Ectodermal cell (in vitro differentiated cells): ENCODE measurements at regions not wholly inside any gene's neighbourhood (a gene's known extent, or its start where the extent isn't known, plus 50 kb on each side); places are given as distances from the start of the nearest gene placed in this dataset.

Experiments
- H3K27ac ChIP-seq: 2 replicates; pipeline ENCODE4 v1.7.0; 2013; ENCODE audit warnings: mild to moderate bottlenecking, low read depth, low read length; ENCODE audit not compliant: insufficient read depth, poor library complexity, severe bottlenecking
- H3K27me3 ChIP-seq: 2 replicates; pipeline ENCODE4 v1.7.0; 2013; ENCODE audit warnings: mild to moderate bottlenecking, low read length; ENCODE audit not compliant: insufficient read depth, control insufficient read depth, poor library complexity, severe bottlenecking
- H3K36me3 ChIP-seq: one replicate; pipeline ENCODE4 v1.7.0; 2013; ENCODE audit warnings: low read length; ENCODE audit not compliant: control insufficient read depth, insufficient read depth
- H3K4me1 ChIP-seq: one replicate; pipeline ENCODE4 v1.7.0; 2013; ENCODE audit warnings: low read length; ENCODE audit not compliant: control insufficient read depth, insufficient read depth
- H3K4me3 ChIP-seq: 2 replicates; pipeline ENCODE4 v1.7.0; 2013; ENCODE audit warnings: low read depth, low read length, control low read depth; ENCODE audit not compliant: insufficient read depth
- H3K9me3 ChIP-seq: 2 replicates; pipeline ENCODE4 v1.7.0; 2013; ENCODE audit warnings: mild to moderate bottlenecking, low read length, moderate library complexity; ENCODE audit not compliant: control insufficient read depth
- WGBS, 2 experiments: methylation state at CpG; one replicate each; pipeline ENCODE4 v1.1.7; 2013; ENCODE audit warnings: missing lambda C conversion rate in 2 of 2; 5-methylcytosine and 5-hydroxymethylcytosine counted together

DNA sequence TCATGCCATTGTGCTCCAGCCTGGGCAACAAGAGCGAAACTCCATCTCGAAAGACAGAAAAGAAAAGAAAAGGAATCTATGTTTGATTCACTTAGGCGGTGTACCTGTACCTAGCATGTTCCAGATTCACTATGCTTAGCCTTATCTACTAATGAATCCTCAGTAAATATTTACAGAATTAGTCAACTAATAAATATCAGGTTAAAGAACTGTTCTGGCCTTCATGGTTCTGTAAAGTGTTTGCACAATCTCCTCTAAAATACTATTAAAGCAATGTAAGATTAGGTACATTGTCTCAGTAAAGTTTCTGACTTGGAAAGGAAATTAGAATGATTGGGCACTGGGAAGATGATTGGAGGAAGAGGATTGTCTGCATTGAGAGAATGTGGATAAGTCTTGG, 2770.4 kb downstream of the PCDH9 start:
- no peaks in the 10 kb centered on the region for H3K27me3 ChIP-seq
- H3K36me3 ChIP-seq = no peaks in the 10 kb centered on the region
- H3K4me1 ChIP-seq = no peaks in the 10 kb centered on the region
- no peaks in the 10 kb centered on the region for H3K9me3 ChIP-seq
- H3K4me3 ChIP-seq = no peak overlapping the region
- WGBS, 2 experiments = 97 to 99% methylated on average over 3 of the region's 3 CpGs
- no peak overlapping the region for H3K27ac ChIP-seq

DNA sequence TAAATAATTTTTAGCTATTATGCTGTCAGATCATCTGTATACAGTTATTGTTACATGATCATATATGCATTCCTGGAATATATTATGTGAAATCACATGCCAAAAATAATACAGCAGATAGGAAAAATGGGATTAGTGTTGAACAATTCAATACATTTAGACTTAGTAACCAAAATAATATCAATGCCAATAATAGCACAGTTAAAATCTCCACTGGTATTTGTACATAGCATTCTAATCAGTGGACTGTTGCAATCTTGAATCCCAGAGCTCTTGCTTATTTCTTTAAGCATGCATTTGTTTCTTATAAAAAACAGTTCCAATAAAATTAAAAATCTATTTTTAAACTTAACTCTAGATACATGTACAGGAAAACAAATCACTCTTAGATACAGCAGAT, 2772.2 kb downstream of the PCDH9 start:
- Histone ChIP-seq H3K9me3 (no peaks in the 10 kb centered on the region), H3K27me3 (no peaks in the 10 kb centered on the region), H3K4me3 (no peak overlapping the region), H3K4me1 (no peaks in the 10 kb centered on the region), H3K36me3 (no peaks in the 10 kb centered on the region), H3K27ac (no peak overlapping the region)

GRCh38 chr13:64455124-64455523, 2775.0 kb downstream of the PCDH9 start:
- Histone ChIP-seq H3K9me3 (no peaks in the 10 kb centered on the region), H3K4me1 (no peaks in the 10 kb centered on the region), H3K36me3 (no peaks in the 10 kb centered on the region), H3K27ac (no peak overlapping the region), H3K27me3 (no peaks in the 10 kb centered on the region), H3K4me3 (no peak overlapping the region)
- WGBS, 2 experiments = 91 to 100% methylated on average over 1 to 2 of the region's 2 CpGs

DNA sequence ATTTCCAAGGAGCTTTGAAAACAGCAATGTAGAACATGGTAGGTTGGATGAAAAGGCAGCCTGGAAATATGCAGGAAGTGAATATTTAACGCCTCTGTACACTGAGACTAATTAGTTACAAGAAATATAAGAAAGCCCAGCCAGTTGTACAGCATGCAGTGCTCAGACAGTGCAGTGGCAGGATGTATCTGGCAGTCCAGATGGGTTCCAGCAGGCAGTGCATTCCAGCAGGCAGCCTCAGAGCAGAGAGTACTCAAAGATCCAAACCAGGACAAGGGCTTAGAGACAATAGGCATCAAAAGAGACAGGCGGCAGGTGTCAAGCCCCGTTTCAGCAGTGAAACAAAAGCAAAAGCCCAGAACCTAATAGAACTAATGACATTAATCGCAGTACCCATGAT, 2776.3 kb downstream of the PCDH9 start:
- Histone ChIP-seq H3K27me3 (no peaks in the 10 kb centered on the region), H3K4me3 (no peak overlapping the region), H3K4me1 (no peaks in the 10 kb centered on the region), H3K36me3 (no peaks in the 10 kb centered on the region), H3K27ac (no peak overlapping the region), H3K9me3 (no peaks in the 10 kb centered on the region)
- 73 to 76% methylated on average over 4 of the region's 4 CpGs for WGBS, 2 experiments

DNA sequence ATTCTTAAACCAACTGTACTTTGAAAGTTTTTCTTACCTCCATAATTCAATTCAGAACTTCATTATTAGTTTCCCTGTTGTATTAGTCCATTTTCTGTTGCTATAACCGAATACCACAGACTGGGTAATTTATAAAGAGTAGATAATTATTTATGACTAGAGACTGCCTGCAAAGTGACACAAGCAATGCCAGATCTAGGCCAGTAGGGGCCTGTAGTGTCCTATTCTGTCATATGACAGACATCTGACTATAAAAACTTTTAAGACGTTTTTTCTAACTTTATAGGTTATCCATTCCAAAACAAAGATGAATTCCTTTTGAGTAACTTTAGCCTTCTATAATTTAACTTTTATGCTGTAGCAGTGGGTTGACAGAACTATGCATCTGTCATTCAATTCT, 2783.8 kb downstream of the PCDH9 start:
- no peaks in the 10 kb centered on the region for H3K4me1 ChIP-seq
- WGBS, 2 experiments = 20% methylated on average over 2 of the region's 2 CpGs; no CpG with 5 or more reads in 1 of the 2 experiments
- H3K27me3 ChIP-seq = no peaks in the 10 kb centered on the region
- H3K4me3 ChIP-seq = no peak overlapping the region
- H3K9me3 ChIP-seq = no peaks in the 10 kb centered on the region
- no peak overlapping the region for H3K27ac ChIP-seq
- H3K36me3 ChIP-seq = no peaks in the 10 kb centered on the region

DNA sequence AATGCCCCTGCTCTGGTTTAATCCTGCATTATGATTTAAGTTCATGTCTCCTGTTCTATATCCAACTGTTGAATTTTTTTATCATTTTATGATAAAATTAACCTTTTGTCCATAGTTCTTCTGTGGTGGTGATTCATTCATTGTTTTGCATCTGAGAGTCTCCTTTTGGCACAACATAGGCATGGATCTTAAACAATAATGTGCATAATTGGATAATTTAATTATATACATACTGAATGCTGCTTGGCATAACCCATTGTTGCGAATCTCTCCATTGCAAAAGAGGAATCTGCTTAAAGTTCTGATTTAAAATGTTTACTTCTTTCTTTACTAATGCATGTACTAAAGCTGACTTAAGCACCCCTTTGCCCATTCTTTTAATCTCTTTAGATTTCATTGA, 2788.4 kb downstream of the PCDH9 start:
- 89 to 100% methylated on average over 1 of the region's 1 CpG for WGBS, 2 experiments
- Histone ChIP-seq H3K4me1 (no peaks in the 10 kb centered on the region), H3K27me3 (no peaks in the 10 kb centered on the region), H3K36me3 (no peaks in the 10 kb centered on the region), H3K27ac (no peak overlapping the region), H3K9me3 (no peaks in the 10 kb centered on the region), H3K4me3 (no peak overlapping the region)

GRCh38 chr13:64438084-64438483, 2792.1 kb downstream of the PCDH9 start:
- H3K9me3 ChIP-seq = no peaks in the 10 kb centered on the region
- H3K36me3 ChIP-seq = no peaks in the 10 kb centered on the region
- H3K4me1 ChIP-seq = no peaks in the 10 kb centered on the region
- WGBS, 2 experiments = 84 to 94% methylated on average over 1 of the region's 2 CpGs
- no peaks in the 10 kb centered on the region for H3K27me3 ChIP-seq
- no peak overlapping the region for H3K4me3 ChIP-seq
- no peak overlapping the region for H3K27ac ChIP-seq

- H3K27ac ChIP-seq = no peak overlapping the region
- no peaks in the 10 kb centered on the region for H3K9me3 ChIP-seq
- no peaks in the 10 kb centered on the region for H3K27me3 ChIP-seq
- no peaks in the 10 kb centered on the region for H3K4me1 ChIP-seq
- WGBS, 2 experiments = no CpG with 5 or more reads among the region's 2 CpGs
- H3K36me3 ChIP-seq = no peaks in the 10 kb centered on the region
- H3K4me3 ChIP-seq = no peak overlapping the region
Observed at GRCh38 chr13:64429691-64430090, 2800.4 kb downstream of the PCDH9 start.

GRCh38 chr13:64428196-64428595, 2801.9 kb downstream of the PCDH9 start:
- H3K27ac ChIP-seq = no peak overlapping the region
- no peaks in the 10 kb centered on the region for H3K27me3 ChIP-seq
- H3K4me1 ChIP-seq = no peaks in the 10 kb centered on the region
- no peaks in the 10 kb centered on the region for H3K36me3 ChIP-seq
- H3K9me3 ChIP-seq = no peaks in the 10 kb centered on the region
- H3K4me3 ChIP-seq = no peak overlapping the region

GRCh38 chr13:64423467-64423866, 2806.7 kb downstream of the PCDH9 start:
- H3K4me3 ChIP-seq = no peak overlapping the region
- WGBS, 2 experiments = 69 to 100% methylated on average over 1 of the region's 1 CpG
- H3K36me3 ChIP-seq = no peaks in the 10 kb centered on the region
- H3K27ac ChIP-seq = no peak overlapping the region
- no peaks in the 10 kb centered on the region for H3K4me1 ChIP-seq
- no peaks in the 10 kb centered on the region for H3K27me3 ChIP-seq
- no peaks in the 10 kb centered on the region for H3K9me3 ChIP-seq

DNA sequence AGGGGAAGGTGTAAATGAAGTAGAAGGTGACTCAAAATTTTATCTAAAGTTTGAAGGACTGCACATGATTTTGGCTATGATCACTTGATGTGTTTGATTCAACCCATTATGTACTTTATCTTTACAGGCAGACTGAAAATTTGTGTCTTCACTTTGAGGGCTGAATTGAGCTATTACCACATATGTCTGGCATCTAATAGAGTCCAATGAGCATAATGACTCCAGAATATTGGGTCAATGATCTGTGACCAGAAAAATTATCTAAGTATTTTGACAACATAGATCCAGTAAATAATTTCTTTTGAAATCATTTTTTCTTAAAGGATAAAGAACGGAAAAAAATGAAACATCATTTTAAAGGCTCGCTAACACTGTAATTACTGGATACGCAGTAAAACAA, 2810.0 kb downstream of the PCDH9 start:
- Histone ChIP-seq H3K4me1 (no peaks in the 10 kb centered on the region), H3K9me3 (no peaks in the 10 kb centered on the region), H3K4me3 (no peak overlapping the region), H3K27me3 (no peaks in the 10 kb centered on the region), H3K36me3 (no peaks in the 10 kb centered on the region), H3K27ac (no peak overlapping the region)
- WGBS, 2 experiments = 95 to 100% methylated on average over 2 to 3 of the region's 3 CpGs
